IPS-11a (cell line): ENCODE measurements at regions not wholly inside any gene's neighbourhood (a gene's known extent, or its start where the extent isn't known, plus 50 kb on each side); places are given as distances from the start of the nearest gene placed in this dataset.

Experiments used
- H3K4me3 ChIP-seq: one replicate; pipeline ENCODE4 v1.5.1; 2013; ENCODE audit warnings: low read depth, low read length, control low read depth

DNA sequence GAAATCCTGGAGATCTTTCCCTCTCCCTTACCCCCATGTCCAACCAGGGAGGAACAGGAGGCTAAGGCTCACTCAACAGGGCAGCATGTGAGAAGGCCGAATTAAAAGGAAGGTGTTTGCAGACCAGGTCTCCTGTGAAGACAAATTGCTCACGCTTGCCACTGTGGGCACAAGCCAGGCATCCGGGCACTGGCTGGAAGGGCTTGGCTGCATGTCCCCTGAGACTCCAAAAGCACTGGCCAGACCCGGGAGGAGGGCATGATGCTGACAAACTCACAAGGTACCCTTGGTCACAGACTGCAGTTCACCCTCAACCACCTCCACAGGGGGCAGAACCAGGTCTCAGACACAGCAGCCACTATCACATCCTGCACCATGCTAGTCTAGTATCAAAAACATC lies 113.7 kb upstream of the NSMCE3 start:
- H3K4me3 ChIP-seq = no peak overlapping the region

DNA sequence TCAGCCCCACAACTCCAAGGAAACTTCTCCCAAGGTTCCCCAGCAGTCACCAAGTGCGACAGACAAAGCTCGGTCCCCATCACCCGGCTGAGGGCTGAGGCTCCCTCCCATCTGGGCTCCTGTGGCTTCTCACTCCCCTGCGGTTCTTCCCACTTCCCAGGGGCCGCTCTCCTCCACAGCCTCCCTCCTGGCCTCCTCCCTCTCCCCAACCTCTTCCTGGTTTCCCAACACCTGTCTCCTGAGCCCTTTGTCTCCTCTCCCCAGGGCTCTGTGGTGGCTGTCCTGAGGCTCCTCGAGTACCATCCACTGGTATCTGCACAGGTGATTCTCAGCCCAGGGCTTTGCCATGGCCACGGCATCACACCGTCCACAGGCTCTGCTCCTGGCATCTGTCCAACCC lies 113.2 kb upstream of the NSMCE3 start:
- H3K4me3 ChIP-seq = no peak overlapping the region

DNA sequence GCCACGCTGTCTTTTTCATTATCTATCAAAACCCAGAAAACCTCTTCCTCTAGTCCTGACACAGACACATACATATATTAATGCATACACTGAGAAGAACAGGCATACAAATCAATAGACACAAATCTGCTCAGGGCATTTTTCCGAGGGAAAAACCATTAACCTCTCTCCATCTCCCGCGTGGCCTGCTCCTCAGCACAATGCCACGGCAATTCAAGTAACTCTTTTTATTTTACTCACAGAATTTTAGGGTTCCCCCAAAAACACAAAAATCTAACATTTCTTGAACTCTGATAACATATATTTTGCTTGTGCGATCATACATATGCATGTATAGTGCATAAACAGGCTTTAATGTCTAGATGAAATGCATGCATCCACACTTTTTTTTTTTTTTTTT lies 110.8 kb upstream of the NSMCE3 start:
- H3K4me3 ChIP-seq = no peak overlapping the region

DNA sequence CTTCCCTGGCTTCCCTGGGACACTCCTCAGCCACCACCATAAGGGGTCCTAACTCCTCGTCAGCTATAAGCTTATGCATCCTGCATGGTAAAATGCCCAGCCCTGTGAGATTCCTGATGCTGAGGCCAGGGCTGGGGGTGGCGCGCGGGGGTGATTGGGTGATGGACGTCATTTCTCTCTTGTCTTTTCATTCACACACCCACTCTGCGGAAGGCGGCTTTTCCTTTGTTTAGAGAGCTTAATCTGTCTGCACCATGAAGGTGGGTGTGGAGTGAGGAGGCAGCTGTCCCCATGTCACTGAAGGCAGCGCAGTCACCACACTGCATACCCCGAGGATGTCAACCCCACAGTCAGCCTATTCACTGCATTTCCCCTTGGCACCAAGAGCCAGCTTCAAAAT lies 110.0 kb upstream of the NSMCE3 start:
- H3K4me3 ChIP-seq = no peak overlapping the region

DNA sequence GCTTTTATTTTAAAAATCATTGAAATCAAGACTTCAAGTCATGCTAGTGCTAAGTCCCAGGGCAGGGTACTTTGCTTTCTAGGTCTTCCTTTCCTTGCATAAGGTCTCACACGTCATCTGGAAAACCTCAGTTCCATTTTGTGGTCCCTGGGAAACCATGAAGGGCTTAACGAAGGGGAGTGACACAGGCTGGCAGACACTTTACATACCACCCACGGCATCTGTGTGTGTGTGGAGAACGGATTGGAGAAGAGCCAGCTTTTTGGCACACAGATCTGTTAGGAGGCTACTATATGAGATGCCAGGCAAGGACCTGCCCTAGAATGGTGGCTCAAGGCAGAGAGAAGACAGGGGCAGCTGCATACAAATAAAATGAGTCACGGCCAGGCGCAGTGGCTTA lies 107.5 kb upstream of the NSMCE3 start:
- H3K4me3 ChIP-seq = no peak overlapping the region

DNA sequence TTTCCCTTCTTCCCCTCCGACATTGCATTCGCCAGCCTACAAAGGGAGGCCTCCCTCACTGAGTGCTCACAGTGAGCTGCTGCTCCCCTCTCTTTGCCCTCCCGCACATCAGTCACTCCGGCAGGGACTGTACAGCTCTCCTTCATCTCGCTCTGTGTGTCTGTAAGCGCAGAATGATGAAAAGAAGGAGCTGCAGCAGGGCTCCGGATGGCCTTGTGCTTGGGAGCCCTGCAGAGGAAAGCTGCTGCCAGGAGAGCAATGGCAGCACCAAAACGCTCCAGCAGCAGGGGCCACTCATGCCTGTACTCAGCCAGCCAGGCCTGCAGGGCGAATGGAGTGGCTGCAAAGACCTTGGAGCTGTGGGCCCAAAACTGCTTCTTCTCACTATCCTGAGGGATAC lies 107.0 kb upstream of the NSMCE3 start:
- no peak overlapping the region for H3K4me3 ChIP-seq

DNA sequence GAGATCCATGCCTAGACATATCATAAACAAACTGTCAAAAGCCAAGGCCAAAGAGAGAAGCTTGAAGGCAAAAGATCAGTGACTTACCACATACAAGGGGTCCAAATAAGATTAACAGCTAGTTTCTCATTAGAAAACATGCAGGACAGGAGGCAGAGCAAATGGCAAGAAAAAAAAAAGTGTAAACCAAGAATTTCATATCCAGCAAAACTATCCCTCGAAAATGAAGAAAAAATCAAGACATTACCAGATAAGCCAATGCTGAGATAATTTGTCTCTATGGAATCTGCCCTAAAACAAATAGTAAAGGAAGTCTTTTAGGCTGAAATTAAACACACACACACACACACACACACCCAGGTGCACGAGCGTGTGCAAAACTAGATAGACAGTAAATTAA lies 99.6 kb upstream of the NSMCE3 start:
- H3K4me3 ChIP-seq = no peak overlapping the region

DNA sequence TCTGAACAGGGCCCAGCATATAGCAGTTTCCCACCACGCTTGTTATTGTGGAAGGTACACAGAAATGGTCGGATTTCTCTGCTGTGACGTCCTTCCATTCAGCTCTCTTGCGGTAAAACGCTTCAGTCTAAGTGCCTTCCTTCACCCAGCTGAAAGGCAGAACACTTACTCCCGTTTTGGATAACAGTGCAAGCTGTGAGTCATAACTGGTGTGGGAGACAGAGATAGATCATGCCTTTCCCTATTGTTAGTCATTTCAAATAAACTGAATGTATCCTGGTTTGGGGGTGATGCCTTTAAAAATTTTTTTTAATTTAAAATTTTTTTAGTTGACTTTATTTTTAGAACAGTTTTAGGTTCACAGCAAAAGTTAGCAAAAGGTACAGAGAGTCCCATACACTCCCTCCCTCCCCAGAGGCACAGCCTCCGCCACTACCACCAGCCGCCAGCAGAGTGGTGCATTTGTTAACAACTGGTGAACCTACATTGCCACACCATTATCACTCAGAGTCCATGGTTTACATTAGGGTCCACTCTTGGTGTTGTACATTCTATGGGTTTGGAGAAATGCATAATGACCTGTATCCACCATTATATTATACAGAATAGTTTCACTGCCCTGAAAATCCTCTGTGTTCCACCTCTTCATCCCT lies 94.9 kb upstream of the NSMCE3 start:
- no peak overlapping the region for H3K4me3 ChIP-seq

DNA sequence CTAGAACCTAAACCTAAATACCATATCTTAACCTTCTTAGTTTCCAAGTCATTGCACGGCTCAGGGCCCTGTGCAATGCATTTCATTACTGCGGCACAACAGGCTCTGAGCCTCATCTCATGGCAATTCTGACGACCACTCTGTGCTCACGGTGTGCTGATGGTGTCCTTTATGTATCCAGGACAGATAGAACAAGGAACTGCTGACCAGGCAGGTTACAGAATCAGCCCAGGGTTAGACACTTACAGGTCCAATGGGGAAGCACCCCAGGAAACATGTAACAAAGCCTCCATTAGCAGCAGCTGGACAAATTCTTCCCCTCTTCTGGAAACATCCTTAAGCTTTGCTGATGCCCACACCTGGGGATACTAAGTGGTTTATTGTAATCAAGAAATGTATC lies 91.9 kb upstream of the NSMCE3 start:
- no peak overlapping the region for H3K4me3 ChIP-seq

DNA sequence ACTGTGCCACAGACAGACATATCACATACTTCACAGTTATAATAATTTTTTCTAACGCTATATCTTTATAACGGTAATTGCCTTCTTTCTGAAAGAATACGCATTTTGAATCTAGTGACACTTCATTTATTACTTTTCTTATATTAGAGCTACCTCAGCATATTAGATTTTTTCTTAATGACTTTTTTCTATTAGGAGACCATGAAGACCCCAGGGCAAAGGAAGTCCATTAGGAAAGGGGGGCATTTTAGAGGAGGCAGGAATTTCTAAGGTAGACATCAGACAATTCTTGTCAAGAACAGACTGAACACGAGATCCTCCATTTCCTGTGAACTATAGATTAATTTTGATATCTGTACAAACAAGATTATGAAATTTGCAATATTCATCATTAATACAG lies 90.5 kb upstream of the NSMCE3 start:
- no peak overlapping the region for H3K4me3 ChIP-seq

DNA sequence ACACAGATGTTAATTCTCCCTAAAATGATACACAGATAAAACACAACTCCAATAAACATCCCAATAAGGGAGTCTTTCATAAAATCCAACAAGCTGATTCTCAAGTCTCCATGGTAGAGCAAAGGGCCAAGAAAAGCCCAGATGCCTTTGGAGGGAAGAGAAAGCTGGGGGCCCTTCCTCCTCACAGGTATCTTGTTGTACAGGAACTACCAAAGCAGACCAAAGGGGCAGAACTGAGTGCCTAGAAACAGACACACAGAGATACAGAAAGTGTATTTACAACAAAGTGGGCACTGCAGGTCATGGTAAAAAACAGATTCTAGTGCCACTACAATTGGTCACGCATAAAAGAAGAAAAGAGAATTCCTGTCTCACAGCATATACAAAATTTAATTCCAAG lies 87.2 kb upstream of the NSMCE3 start:
- no peak overlapping the region for H3K4me3 ChIP-seq

DNA sequence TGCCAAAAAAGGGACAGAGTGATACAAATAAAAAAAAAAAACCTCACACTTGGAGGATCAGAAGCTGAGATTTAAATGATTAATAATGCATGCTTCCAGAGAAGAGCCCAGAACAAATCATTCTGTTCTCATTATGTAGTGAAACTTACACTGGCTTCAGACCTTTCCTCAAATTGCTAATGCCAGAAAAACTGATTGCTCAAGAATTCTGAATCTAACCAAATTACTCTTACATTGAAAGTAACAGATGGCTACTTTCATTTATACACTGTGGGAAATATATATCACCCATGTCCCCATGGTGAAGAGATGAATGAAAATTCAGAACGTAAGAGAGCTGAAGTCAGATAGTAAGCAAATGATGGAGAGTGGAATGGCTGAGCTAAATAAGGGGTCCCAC lies 85.9 kb upstream of the NSMCE3 start:
- H3K4me3 ChIP-seq = no peak overlapping the region

DNA sequence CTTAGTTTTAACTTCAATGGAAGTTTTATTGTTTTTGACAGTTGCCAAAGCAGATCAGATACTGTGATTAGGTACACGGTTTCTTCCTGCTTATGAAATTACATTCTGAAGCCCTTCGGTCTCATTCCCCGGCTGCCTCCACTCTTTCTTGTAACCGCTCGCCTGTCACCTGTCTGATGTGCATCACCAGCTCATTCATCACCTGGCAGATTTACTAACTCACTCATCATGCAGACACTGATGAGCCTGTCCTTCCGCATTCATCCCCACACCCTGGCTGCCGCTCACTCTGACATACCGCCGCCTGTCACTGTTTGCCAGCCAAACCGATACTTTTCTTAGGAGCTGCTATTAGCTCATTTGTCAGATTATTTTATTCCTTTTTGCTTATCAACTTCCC lies 82.8 kb upstream of the NSMCE3 start:
- H3K4me3 ChIP-seq = no peak overlapping the region

DNA sequence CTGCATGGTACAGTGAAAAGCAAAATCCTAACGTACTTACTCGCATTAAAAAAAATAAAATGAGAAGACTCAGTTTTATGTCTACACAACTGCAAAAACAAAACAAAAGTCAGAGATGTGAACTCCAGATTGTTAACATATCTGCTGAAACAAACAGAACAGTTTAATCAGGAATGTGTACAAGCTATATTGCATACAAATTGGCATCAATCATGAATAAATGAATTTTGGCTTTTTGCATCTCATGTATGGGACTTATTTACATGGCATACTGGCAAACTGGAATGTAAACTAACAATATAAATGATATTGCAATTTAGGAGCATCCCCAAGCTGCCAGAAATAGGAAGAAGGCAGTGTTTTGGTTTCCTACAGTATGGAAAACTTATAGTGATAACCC lies 79.6 kb upstream of the NSMCE3 start:
- no peak overlapping the region for H3K4me3 ChIP-seq

DNA sequence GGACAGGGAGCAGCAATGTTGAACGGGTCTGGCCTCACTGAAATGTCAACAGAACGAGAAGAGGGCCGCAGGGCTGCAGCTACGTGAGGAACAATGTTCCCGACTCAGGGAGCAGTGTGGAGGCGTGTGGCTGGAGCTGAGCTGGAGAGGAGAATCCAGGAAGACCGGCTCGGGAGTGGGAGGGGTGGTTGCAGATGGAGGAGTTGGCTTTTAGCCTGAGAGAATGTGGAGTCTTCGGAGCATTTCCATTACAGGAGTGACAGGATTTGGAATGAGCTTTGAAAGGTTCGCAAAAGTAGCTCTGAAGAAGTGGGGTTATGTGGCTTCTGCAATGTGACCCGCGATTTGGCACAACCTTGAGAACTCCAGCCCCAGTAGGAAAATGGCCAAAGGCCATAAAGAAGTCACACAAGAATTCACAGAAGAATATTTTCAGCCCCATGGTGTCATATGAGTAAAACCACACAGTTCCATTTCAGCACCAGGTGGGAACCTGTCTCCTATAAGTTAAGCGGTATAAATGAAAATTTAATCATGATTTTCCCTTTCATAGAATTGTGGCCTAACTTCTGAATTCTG lies 78.8 kb upstream of the NSMCE3 start:
- no peak overlapping the region for H3K4me3 ChIP-seq

DNA sequence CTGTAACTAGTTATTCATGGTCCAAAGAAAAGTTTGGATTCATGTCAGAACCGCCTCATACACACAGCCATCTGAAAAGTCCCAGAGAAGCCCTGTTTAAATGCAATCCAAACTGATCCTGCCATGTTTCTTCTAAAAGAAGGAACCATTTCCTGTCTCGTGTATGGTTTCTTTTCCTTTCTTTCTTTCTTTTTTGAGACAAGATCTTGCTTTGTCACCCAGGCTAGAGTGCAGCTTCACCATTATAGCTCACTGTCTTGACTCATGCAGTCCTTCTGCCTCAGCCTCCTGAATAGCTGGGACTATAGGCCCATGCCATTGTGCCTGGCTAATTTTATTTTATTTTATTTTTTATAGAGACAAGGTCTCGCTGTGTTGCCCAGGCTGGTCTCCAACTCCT lies 77.4 kb upstream of the NSMCE3 start:
- no peak overlapping the region for H3K4me3 ChIP-seq

DNA sequence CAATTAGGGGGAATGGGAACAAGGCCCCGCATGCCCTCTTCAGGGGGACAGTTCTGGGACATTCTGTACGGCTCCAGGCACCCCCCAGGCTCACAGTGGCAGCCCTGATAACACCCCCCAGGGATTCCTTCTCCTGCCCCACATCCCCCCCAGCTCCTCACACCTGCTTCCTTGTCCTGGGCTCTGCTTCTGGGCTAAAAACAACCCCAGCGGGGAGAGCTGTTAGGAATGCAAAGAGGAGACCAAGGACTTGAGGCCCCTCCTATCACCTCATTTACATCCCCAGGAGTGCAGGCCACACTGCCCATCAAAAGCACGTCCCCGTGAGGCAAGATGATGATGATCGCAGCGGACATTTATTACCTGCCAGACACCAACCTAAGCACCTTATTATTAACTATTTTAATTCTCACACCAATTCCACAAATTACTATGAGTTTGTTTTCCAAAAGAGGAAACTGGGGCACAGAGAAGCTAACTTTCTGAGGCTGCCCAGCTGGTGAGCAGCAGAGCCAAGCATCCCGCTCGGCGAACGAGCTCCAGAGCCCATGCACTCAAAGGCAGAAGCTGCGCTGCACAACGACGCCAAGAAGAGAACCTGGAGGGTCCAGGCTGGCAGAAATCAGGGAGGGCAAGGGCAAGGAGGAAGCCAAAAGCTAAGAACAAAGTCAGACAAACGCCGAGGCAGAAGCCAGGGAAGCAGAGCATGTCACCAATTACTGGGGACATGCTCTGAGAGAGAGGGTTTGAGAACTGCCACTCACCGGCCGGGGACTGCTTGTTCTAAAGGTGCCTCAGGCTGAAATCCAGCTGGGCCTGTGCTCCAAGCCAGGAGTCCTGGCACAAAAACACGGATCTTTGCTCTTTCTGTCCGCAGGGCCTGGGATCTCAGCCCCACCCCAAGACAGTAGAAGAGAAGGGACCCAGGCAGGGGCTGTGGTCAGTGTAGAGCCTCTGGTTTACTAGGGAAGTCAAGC lies 76.2 kb upstream of the NSMCE3 start:
- no peak overlapping the region for H3K4me3 ChIP-seq

DNA sequence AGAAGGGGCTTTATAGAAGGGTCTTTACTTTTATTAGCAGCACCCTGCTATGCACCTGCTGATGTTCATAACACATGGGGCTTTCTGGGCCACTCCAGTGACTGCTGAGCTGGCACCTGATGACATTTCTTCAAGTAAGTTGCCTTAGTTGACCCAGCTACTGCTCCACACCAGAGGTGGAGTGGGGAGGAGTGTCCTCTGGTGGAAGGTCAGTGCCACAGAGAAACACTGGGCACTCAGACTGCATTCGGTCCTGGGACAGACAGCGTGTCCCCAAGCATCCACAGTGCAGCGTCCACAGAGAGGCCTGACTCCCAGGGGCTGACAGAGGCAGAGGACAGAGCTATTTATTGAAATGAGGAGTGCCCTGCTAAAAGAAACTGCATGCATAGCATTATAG lies 74.9 kb upstream of the NSMCE3 start:
- H3K4me3 ChIP-seq = no peak overlapping the region

DNA sequence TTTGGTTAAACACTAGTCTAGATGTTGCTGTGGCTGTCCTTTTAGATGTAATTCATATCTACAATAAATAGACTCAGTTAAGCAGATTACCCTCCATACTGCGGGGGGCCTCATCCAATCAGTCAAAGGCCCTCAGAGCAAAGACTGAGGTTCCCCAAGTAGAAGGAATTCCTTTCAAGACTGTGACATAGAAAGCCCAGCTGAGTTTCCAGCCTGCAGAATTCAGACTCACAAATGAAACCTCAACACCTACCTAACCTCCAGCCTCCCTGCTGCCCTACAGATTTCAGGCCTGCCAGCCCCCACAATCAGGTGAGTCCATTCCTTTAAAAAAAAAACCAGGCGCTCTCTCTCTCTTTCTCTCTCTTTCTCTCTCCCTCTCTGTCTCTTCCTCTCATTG lies 73.6 kb upstream of the NSMCE3 start:
- H3K4me3 ChIP-seq = no peak overlapping the region

DNA sequence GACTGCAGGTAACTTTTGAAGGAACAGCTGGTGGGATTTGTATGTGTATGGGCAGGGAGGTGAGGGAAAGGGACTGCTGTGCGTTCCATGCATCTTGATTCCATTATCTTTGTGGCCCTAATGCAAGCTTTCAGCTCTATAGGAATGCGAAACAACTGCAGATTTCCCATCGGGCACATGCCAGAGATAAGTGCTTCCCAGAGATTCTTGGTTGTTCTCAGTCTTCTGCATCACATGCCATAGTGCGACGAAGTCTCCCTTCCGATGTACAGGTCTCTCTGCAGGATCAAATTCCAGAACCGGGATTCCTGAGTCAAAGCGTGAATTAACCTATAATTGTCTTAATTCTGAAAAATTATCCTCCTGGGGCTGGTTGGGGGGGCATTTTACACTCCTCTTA lies 72.6 kb upstream of the NSMCE3 start:
- H3K4me3 ChIP-seq = no peak overlapping the region

DNA sequence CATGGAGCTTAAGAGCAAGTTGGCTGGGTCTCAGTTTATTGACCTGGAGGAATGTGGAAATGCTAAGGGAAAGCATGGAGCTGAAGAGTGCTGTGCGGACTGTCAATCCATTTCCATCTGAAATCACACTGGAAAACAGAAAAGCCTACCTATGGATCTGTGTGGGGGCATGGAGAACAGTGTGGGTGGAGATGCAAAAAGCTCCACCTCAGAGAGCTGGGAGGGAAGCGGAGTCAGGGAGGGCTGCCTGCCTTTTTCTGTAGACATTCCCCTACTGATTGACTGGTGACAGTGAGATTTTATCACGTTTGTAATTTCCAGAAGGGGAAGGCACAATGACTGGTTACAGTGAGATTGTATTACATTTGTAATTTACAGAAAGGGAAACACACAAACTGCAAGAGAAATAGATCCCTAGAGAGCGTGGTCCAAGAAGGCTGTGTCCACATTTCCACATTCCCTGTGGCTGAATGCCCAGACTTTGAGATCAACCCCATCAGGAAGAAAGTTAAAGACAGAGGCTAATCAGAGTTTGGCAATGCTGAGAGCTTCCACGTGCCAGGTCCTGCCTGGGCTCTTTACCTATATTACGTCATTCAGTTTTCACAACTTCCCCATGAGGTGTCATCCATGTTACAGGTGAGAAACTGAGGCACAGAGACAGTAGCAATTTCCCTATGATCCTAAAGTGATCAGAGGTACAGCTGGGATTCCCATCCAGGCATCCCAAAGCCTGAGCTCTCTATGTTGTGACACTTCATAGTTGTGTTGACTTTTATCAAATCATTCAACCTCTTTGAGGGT lies 67.7 kb upstream of the NSMCE3 start:
- H3K4me3 ChIP-seq = no peak overlapping the region
